ENCODE measurements at regions not wholly inside any gene's neighbourhood (a gene's known extent, or its start where the extent isn't known, plus 50 kb on each side); places are given as distances from the start of the nearest gene placed in this dataset.
"Not testable (repeated sequence)": the region's sequence is repeated elsewhere in the genome, so short reads cannot be mapped to it uniquely, and the experiment has no call there.

DNA sequence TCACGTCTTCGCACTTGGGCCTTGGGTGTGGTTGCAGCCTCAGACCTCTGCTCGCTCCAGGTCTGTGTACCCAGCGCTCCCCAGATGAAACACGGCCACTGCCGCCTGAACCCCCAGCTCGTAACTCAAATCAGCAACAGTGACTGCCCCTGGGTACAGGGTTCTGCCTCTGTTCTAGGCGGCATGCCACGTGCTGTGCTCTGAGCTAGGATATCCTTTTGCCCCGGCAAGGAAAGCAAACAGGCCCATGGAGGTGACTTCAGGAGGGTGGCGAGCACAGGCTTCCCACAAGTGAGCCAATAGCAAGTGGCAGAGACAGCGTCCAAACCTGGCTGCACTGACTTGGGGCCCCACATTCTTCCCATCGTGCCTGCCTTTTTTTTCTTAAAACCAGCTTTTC lies 96.3 kb upstream of the PZP start:
- DNase-seq: not testable (repeated sequence)

DNA sequence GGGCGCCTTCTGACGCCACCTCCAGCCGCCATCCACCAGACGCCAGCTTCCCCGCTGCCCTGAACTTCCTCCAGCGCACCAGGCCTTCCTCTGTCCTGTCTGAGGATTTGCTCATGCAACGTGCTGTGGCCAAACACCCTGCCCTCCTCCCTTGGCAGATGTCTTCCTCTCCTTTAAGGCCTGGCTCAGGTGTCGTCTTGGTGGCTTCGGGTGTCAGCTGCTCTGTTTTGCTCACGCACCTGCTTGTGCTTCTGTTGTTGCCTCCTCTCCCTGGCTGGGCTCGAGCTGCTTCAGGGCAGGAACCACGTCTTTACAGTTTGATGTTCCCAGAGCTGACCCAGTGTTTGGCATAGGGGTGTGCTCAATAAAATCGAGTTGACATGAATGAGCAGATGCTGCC lies 87.7 kb upstream of the PZP start:
- not testable (repeated sequence) for DNase-seq

DNA sequence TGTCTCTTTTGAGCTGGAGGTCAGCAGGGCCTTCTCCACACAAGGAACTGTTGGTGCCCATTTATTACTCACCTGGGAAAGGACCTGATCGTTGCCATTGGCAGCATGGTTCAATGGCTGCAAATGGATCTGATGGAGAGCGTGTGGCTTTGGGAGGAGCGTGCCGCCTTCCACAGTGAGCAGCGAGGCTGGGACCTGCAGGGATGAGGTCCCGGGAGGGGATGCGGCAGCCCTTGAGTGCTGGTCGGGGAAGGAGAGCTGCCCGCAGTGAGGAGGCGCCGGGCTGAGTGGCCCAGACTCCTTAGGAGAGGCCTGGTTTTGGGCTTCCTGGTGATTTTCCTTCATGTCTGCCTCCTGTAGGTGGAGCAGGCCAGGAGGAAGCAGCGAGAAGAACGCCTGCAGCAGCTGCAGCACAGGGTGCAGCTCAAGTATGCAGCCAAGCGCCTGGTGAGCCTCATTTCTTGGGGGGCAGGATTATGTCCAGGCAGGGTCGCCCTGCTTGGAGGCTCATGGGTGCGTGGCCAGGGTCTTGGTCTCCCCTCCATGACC lies 86.0 kb upstream of the PZP start:
- DNase-seq: not testable (repeated sequence)

DNA sequence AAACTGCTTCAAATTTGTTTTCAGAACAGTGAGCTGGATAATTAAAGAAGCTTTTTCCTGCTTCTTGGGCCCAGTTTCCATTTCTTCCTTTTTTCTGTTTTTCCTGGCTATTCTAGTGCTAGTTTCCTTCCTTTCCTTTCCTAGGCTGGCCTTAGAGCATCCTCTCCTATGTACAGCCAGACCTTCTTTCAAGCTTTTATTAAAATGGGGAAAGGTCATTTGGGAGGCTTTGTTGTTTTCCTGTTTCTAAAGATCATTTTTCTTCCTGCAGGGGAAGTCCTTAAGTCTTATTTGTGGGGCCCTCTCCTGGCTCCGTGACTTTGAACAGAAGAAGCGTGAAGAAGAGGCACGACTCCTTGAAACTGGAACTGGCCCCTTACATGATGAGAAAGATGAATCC lies 85.2 kb upstream of the PZP start:
- DNase-seq: not testable (repeated sequence)

DNA sequence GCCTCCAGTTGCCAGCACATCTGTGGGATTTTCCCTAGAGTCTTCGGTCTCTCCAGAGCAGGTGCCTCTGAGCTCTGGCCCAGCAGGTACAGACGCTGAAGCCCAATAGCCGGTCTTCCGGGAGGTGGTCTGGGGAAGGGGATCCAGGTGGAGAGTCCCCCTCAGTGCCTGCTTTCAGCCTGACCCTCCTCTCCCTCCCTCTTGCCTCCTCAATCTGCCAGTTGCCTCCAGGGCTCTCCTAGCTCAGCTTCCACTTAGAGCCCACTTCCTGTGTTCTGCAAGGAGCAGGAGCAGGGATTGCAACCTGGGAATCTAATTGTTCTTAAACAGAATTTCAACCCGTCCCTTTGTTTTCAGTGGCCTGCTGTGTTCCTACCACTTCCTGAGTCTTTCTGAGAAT lies 81.8 kb upstream of the PZP start:
- DNase-seq: not testable (repeated sequence)

DNA sequence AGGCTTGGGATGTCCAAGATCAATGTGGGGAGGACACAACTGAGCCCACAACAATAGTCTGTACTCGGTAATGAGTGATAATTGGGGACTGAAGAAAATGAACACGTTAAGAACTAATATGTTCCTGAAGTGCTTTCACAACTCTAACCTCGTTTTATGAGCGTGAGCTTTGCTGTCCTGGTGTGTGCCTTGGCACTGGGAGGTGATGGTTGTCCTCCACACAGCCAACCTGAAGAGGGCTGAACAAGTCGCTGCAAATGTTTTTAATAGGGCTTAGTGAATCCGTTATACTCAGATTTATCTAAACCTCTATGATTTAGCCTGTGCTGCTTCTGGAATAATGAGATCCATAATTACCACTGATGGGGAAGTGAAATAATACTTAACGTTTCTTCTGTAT lies 76.5 kb upstream of the PZP start:
- not testable (repeated sequence) for DNase-seq

DNA sequence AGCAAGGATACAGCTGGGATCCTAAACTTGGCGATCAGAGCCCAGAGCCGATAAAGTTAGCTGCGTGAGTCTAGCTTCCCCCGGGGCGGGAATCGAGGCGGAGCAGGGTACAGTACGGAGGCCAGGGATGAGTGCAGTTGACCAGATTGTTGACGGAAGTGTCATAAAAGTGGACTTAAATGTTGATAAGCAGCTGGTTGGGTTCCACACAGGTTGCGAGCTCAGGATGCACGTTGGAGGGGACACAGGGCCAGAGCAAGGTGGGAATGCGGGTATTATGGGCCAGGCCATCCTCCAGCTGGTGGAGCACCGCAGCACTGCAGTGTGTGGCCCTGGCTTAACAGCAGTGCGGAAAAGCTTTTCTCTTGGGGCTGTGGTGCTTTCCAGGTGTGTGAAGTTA lies 76.0 kb upstream of the PZP start:
- DNase-seq: not testable (repeated sequence)

DNA sequence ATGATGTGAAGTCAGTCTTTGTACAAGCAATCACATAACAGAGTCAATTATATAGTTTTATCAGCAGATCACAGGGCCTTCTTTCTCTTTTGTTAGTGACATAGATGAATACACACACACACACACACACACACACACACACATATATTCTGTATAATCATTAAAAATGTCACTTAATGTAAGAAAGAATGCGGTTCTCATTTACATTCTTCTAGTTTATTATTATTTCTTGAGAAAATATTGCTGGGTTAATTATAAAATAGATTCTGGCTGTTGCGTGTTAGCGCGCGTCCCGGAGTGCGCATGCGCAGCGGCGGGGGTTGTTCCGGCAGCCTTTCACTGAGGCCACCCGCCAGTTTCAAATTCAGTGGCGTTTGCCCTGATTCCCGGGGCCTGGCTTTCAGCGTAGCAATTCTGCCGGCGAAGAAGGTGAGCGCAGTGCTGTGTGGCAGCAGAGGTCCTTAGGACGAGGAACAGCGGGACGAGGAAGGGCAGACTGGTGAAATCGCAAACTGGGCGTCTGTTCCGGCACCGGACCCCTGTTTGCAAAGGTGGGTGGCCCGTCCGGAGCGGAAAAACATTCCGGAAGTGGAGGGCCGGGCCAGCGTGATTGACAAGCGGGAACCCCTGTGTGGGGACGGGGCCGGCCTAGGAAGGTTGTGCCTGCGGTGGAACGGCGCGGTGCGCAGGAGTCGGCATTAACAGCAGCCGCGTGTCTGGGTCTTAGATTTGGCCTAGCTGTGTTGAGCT lies 75.3 kb upstream of the PZP start:
- DNase-seq: peak; percentile 7

DNA sequence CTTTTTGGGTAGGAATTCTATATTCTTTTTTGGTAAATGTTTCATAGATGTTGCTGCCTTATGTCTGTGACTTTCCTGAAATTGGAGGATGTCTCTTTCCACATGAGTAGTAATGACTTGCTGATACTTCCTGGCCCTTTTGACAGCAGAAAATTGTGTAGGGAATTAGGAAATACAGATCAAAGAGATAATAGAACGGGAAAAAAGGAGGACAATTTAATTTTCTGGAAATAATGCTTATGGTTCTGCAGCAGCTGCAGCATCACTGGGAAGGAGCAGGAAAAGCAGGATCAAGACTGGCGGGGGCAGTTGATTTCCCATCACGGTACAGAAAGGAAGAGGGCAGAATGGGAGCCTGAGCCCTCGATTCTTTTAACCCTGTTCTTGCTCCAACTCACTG lies 68.8 kb upstream of the PZP start:
- DNase-seq: no peak

DNA sequence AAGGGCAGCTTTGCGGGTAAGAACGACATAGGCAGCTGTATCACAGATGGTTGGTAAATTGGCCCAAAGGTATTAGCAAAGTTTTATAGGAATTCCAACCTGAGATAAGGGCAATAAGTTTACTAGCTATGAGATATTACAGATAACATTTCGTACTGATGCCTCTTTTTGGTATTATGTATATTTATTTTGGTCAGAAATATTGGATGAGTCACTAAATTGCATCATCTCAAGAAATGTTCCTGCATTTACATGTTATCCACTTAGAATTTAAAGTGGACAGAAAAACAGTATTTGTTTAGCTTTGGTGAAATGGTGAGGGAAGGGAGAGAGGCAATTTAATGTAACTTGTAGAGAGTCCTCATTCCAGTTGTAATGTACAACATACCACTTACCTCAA lies 65.1 kb upstream of the PZP start:
- DNase-seq: no peak

DNA sequence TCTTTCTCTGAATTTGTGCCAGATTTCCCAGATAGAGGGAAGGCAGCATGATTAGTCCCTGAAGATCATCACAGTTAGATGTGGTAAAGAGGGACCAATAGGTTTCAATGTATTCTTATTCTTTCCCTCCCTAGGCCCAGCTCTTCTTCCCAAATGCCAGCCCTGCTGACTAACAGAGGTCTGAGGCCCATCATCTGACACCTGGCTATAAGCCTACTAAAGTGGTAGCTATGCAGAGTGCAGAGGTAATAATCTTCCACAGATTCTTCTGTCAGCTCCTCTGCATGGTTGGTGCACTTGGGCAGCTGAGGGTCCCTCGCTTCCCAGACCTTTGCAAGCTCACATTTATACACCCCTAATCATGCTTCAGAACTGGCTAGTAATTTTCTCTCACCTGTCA lies 63.7 kb upstream of the PZP start:
- no peak for DNase-seq

DNA sequence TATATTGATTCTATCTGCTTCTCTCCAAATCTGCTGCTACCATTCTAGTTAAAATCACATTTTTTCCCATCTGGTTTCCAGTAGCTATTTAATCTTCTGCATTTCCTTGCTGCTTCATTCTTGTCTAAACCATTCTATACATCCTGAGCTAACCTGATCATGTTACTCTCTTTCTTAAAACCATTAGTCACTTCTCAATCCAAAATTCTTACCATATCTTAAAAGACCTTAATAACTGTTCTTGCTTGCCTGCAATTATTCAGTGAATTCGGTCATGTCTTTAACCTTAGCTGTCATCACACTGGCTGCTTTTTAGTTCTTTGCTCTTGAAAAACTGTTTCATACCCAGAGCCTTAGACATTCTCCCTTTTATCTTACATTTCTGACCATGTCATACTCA lies 56.4 kb upstream of the PZP start:
- no peak for DNase-seq

DNA sequence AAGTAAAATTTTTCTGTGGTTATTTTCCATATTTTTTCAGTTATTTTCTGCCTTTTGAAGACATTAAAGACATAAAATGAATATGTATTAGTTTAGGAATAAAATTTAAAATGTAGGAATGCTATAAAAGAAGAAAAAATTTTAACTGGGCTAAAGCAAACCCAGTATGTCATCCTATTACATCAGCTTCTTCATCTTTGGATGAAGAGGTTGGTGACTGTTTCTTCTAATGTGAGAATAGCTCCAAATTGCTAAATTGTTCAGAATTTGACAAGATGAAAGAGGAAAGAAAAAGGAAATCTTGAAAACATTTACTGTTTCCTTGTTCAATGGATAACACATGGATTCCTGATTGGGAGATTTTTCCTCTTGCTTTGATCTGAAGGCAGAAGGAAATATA lies 52.7 kb upstream of the PZP start:
- no peak for DNase-seq

DNA sequence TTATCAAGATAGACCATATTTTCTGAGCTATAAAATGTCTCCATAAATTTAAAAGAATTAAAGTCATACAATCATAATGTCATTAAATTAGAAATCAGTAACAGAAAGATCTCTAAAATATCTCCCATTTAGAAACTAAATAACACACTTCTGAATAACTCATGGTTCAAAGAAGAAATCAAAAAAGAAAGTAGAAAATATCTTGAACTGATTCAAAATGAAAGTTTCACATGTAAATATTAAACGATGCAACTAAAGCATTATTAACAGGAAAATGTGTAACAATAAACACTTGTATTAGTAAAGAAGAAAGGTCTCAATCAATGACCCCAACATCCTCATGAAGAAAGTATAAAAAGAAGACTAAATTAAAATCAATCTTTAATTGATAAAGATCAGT lies 50.5 kb upstream of the PZP start:
- DNase-seq: no peak

Measured in DMS153 (cell line).